ENCODE measurements at regions not wholly inside any gene's neighbourhood (a gene's known extent, or its start where the extent isn't known, plus 50 kb on each side); places are given as distances from the start of the nearest gene placed in this dataset.

DNA sequence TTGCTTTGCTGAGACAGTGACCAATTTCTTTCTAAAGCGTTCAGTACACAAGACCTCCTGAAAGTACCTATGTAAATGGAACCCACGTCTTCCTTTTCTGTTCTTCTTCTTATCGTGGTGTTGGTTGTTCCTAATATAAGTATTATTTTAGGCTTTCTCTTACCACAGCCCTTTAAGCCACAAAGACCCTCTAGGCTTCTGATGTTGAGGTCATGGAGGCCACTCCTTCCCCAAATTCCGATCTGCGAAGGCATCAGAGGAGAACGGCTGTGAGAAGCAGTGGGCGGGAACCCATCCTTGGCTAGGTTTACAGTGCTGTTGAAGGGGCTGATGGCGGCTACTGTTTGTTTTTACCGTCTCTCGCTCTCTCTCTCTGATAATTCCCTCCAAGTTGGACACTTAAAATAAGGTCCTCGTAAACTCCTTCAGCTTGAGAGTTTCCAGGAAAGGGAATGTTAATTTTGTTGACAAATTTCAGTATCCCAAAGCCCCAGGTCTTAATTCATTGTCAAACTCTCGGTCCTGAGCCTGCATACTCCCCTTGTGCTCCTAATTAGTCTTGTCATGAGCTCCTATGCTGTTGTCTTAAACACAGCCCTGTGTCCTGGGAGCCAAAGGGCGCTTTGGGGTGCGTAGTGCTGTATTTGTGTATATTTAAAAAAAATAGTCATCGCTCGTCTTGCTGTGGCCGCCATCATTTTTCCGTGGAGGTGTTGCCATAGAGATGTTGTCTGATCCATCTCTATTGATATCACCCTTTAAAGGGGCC lies 178.8 kb downstream of the OPA1 start:
- no peak for TF ChIP-seq POLR2A (IDR thresholded peaks at IDR 0.05)
- no peak for TF ChIP-seq EP300 (IDR thresholded peaks at IDR 0.05)
- TF ChIP-seq, protein P1, sequence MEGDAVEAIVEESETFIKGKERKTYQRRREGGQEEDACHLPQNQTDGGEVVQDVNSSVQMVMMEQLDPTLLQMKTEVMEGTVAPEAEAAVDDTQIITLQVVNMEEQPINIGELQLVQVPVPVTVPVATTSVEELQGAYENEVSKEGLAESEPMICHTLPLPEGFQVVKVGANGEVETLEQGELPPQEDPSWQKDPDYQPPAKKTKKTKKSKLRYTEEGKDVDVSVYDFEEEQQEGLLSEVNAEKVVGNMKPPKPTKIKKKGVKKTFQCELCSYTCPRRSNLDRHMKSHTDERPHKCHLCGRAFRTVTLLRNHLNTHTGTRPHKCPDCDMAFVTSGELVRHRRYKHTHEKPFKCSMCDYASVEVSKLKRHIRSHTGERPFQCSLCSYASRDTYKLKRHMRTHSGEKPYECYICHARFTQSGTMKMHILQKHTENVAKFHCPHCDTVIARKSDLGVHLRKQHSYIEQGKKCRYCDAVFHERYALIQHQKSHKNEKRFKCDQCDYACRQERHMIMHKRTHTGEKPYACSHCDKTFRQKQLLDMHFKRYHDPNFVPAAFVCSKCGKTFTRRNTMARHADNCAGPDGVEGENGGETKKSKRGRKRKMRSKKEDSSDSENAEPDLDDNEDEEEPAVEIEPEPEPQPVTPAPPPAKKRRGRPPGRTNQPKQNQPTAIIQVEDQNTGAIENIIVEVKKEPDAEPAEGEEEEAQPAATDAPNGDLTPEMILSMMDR (IDR thresholded peaks at IDR 0.05): no peak
- no peak for TF ChIP-seq POLR2AphosphoS5 (IDR thresholded peaks at IDR 0.05)

Measured in suprapubic skin (tissue), 4 donors.